ENCODE measurements at regions not wholly inside any gene's neighbourhood (a gene's known extent, or its start where the extent isn't known, plus 50 kb on each side); places are given as distances from the start of the nearest gene placed in this dataset.

DNA sequence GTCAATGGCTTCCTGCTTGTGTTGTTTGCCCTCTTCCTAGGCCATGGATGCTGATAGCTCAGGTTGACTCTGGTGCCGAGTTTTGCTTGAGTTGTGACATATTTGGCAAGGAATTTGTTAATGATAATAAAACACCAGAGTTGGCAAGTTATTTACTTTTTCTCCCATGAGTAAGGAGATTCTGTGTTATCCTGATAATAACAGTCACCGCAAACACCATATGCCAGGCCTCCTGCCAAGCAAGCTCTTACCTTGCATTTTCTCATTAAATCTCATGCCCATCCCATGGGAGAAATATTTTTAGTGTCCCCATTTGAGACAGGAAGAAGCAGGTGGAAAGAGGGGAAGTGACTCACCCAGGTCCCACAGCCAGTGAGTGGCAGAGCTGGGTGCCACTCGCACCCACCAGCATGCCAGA lies 67.4 kb upstream of the CLCN4 start:
- Histone ChIP-seq H2AK5ac (ENCODE audit: low read depth, low read length) (no peak overlapping the region), H3K79me1 (ENCODE audit: low read depth in 1 of 2, low read length in 2 of 2) (peaks cover 6 to 35% of the 10 kb centered on the region in 2 experiments; a peak in 3 of 4 replicates), H2BK20ac (ENCODE audit: low read depth, low read length) (no peak overlapping the region), H2BK5ac (ENCODE audit: low read depth, low read length, poor library complexity, severe bottlenecking) (no peak overlapping the region), H3K4me1 (ENCODE audit: control insufficient read depth, insufficient read depth, low read length) (peaks cover 9% of the 10 kb centered on the region), H4K8ac (ENCODE audit: low read depth in 2 of 2, low read length in 2 of 2) (no peak overlapping the region), H3K9me3 (ENCODE audit: control insufficient read depth, insufficient read depth, low read length) (no peaks in the 10 kb centered on the region), H3K9ac (ENCODE audit: low read depth, low read length) (no peak overlapping the region), H3K4me2 (ENCODE audit: low read depth, low read length) (no peak overlapping the region), H3K56ac (ENCODE audit: extremely low read depth, insufficient read depth, low read length) (no peak overlapping the region), H3K18ac (ENCODE audit: low read depth, low read length) (no peak overlapping the region), H3K4me3 (ENCODE audit: insufficient read depth, low read depth, low read length) (no peak overlapping the region), H2BK15ac (ENCODE audit: low read depth, low read length) (no peak overlapping the region), H3K27ac (ENCODE audit: insufficient read depth, low read length) (no peak overlapping the region), H3K23ac (ENCODE audit: low read depth, low read length) (no peak overlapping the region), H4K20me1 (ENCODE audit: insufficient read depth, low read length) (peaks cover 8% of the 10 kb centered on the region; the same call in 1 of the 2 replicates), H2AFZ (replicated peaks; ENCODE audit: low read length, poor library complexity) (no peak overlapping the region), H3K27me3 (ENCODE audit: control insufficient read depth, insufficient read depth, low read length) (no peaks in the 10 kb centered on the region), H2AK9ac (replicated peaks; ENCODE audit: low read depth, low read length, poor library complexity) (no peak overlapping the region), H4K5ac (ENCODE audit: low read depth, low read length) (no peak overlapping the region), H4K91ac (ENCODE audit: insufficient read depth, low read depth, low read length) (no peak overlapping the region), H3K14ac (replicated peaks; ENCODE audit: low read depth, low read length) (no peak overlapping the region), H2BK120ac (ENCODE audit: low read depth, low read length) (no peak overlapping the region), H3K9me1 (ENCODE audit: insufficient read depth, low read length) (peaks cover 14% of the 10 kb centered on the region), H3K4ac (ENCODE audit: low read depth, low read length) (peak overlapping the region; percentile 39; the same call in 1 of the 2 replicates), H3K36me3 (ENCODE audit: control insufficient read depth, insufficient read depth, low read length) (peaks cover 6% of the 10 kb centered on the region)
- CTCF ChIA-PET, result interaction anchor here (1.3 kb wide), 1 partner anchor 29 kb away, joined by 3 read pairs; no protein-coding TSS in a partner anchor
- dilution Hi-C loops (cut with HindIII; ENCODE audit: low sequenced_read_pairs, unreplicated experiment), result no loop called here
- no TSS peak for BruUV-seq (replicated peaks)
- DNase-seq (peak; percentile 36), ATAC-seq (ENCODE audit: low read depth) (no peak)
- POLR2A ChIA-PET (ENCODE audit: unreplicated experiment), result no interaction called here
- no peak for TF ChIP-seq CEBPB (IDR thresholded peaks at IDR 0.05; ENCODE audit: low read depth, low read length)
- TF ChIP-seq, protein P1, sequence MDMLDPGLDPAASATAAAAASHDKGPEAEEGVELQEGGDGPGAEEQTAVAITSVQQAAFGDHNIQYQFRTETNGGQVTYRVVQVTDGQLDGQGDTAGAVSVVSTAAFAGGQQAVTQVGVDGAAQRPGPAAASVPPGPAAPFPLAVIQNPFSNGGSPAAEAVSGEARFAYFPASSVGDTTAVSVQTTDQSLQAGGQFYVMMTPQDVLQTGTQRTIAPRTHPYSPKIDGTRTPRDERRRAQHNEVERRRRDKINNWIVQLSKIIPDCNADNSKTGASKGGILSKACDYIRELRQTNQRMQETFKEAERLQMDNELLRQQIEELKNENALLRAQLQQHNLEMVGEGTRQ (IDR thresholded peaks at IDR 0.05; ENCODE audit: low read depth, low read length), result no peak
- no peak for TF ChIP-seq RCOR1 (IDR thresholded peaks at IDR 0.05; ENCODE audit: insufficient replicate concordance, low read length)
- no peak for TF ChIP-seq MAZ (IDR thresholded peaks at IDR 0.05; ENCODE audit: borderline replicate concordance, low read depth, low read length)
- no peak for TF ChIP-seq RAD21 (IDR thresholded peaks at IDR 0.05; ENCODE audit: low read length)
- no peak for TF ChIP-seq BHLHE40 (IDR thresholded peaks at IDR 0.05; ENCODE audit: low read depth, low read length)
- no peak for TF ChIP-seq FOS (IDR thresholded peaks at IDR 0.05; ENCODE audit: low read depth, low read length)
- TF ChIP-seq MAFK (IDR thresholded peaks at IDR 0.05; ENCODE audit: low read depth, low read length), result no peak
- TF ChIP-seq SMC3 (IDR thresholded peaks at IDR 0.05; ENCODE audit: low read depth, low read length), result no peak
- no peak for TF ChIP-seq MXI1 (IDR thresholded peaks at IDR 0.05; ENCODE audit: borderline replicate concordance, low read depth, low read length)
- TF ChIP-seq RFX5 (IDR thresholded peaks at IDR 0.05; ENCODE audit: low read depth, low read length), result no peak
- TF ChIP-seq CHD1 (IDR thresholded peaks at IDR 0.05; ENCODE audit: low read depth, low read length), result no peak
- TF ChIP-seq, protein P2, sequence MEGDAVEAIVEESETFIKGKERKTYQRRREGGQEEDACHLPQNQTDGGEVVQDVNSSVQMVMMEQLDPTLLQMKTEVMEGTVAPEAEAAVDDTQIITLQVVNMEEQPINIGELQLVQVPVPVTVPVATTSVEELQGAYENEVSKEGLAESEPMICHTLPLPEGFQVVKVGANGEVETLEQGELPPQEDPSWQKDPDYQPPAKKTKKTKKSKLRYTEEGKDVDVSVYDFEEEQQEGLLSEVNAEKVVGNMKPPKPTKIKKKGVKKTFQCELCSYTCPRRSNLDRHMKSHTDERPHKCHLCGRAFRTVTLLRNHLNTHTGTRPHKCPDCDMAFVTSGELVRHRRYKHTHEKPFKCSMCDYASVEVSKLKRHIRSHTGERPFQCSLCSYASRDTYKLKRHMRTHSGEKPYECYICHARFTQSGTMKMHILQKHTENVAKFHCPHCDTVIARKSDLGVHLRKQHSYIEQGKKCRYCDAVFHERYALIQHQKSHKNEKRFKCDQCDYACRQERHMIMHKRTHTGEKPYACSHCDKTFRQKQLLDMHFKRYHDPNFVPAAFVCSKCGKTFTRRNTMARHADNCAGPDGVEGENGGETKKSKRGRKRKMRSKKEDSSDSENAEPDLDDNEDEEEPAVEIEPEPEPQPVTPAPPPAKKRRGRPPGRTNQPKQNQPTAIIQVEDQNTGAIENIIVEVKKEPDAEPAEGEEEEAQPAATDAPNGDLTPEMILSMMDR (conservative IDR thresholded peaks at IDR 0.05; ENCODE audit: low read depth, low read length), result no peak
- in situ Hi-C loops (cut with MboI; ENCODE audit: low sequenced_read_pairs), result no loop called here
- intact Hi-C loops (cut with micrococcal nuclease), result no loop called here
- 86% methylated on average over 1 of the region's 3 CpGs; no CpG with 5 or more reads in 1 of the 2 experiments for WGBS, 2 experiments (ENCODE audit: extremely low coverage in 2 of 2, insufficient read length in 1 of 2)

Data from IMR-90 (cell line).